IMR-90 (cell line): ENCODE measurements at regions not wholly inside any gene's neighbourhood (a gene's known extent, or its start where the extent isn't known, plus 50 kb on each side); places are given as distances from the start of the nearest gene placed in this dataset.

ENCODE experiments used
- CEBPB ChIP-seq: IDR thresholded peaks from 2 replicates; pipeline ENCODE4 v1.6.1; 2012; ENCODE audit warnings: low read depth, low read length, improper control_type of control experiment
- CTCF ChIP-seq: conservative IDR thresholded peaks from 2 replicates; pipeline ENCODE4 v1.5.1; 2012; ENCODE audit warnings: mild to moderate bottlenecking, low read depth, low read length, improper control_type of control experiment
- ELK1 ChIP-seq: fragments of 150-350 bp; IDR thresholded peaks from 2 replicates; pipeline ENCODE4 v1.6.1; 2016; ENCODE audit warnings: low read depth, mild to moderate bottlenecking, low read length, moderate library complexity, borderline replicate concordance
- FOS ChIP-seq: fragments of 150-350 bp; IDR thresholded peaks from 2 replicates; pipeline ENCODE4 v1.6.1; 2016; ENCODE audit warnings: low read depth, low read length
- MAFK ChIP-seq: IDR thresholded peaks from 2 replicates; pipeline ENCODE4 v1.6.1; 2012; ENCODE audit warnings: low read depth, low read length, improper control_type of control experiment
- MAZ ChIP-seq: IDR thresholded peaks from 2 replicates; pipeline ENCODE4 v1.6.1; 2012; ENCODE audit warnings: low read depth, mild to moderate bottlenecking, low read length, improper control_type of control experiment, moderate library complexity, borderline replicate concordance
- MXI1 ChIP-seq: IDR thresholded peaks from 2 replicates; pipeline ENCODE4 v1.6.1; 2012; ENCODE audit warnings: low read depth, mild to moderate bottlenecking, low read length, moderate library complexity, borderline replicate concordance
- POLR2A ChIP-seq: IDR thresholded peaks from 2 replicates; pipeline ENCODE4 v1.6.1; 2012; ENCODE audit warnings: mild to moderate bottlenecking, low read depth, low read length
- RAD21 ChIP-seq: IDR thresholded peaks from 2 replicates; pipeline ENCODE4 v1.6.1; 2012; ENCODE audit warnings: low read length, improper control_type of control experiment
- RCOR1 ChIP-seq: IDR thresholded peaks from 2 replicates; pipeline ENCODE4 v1.6.1; 2012; ENCODE audit warnings: mild to moderate bottlenecking, low read length, improper control_type of control experiment; ENCODE audit not compliant: insufficient replicate concordance
- RFX5 ChIP-seq: IDR thresholded peaks from 2 replicates; pipeline ENCODE4 v1.8.0; 2012; ENCODE audit warnings: low read depth, mild to moderate bottlenecking, low read length, moderate library complexity
- SMC3 ChIP-seq: fragments of 150-350 bp; IDR thresholded peaks from 2 replicates; pipeline ENCODE4 v1.6.1; 2016; ENCODE audit warnings: low read depth, mild to moderate bottlenecking, antibody characterized with exemption, low read length, moderate library complexity

GRCh38 chr14:30242744-30243143, 315.1 kb upstream of the PRKD1 start:
- TF ChIP-seq CTCF (no peak), SMC3 (no peak), CEBPB (no peak), MAFK (no peak), ELK1 (no peak), RAD21 (no peak), RFX5 (no peak), POLR2A (no peak), RCOR1 (no peak), FOS (no peak), MXI1 (no peak), MAZ (no peak)
